GM12878 (cell line): ENCODE measurements at regions not wholly inside any gene's neighbourhood (a gene's known extent, or its start where the extent isn't known, plus 50 kb on each side); places are given as distances from the start of the nearest gene placed in this dataset.

Experiments
- ATAC-seq: fragments of 200-7000 bp; cut with Tn5 transposase; 3 replicates; pipeline ENCODE4 v1.9.1; 2020; ENCODE audit warnings: mild to moderate bottlenecking, moderate library complexity
- BruUV-seq: library from RNA; stranded (reverse); fragments of 400-500 nt; replicated peaks from 2 replicates; lab custom pipeline; 2021; lab: Mats Ljungman, UMichigan
- CTCF ChIA-PET: fragments of 300-600 bp; sonication (Branson Sonifier 250); formaldehyde crosslinking; extraction: SDS; loops from one replicate; lab custom pipeline; 2021; ENCODE audit warnings: inconsistent platforms; lab: Yijun Ruan, JAX
- POLR2A ChIA-PET: fragments of 350-600 bp; formaldehyde crosslinking; extraction: SDS; loops from one replicate; lab custom pipeline; 2021; ENCODE audit warnings: inconsistent platforms; lab: Charles Lee
- RAD21 ChIA-PET: fragments of 300-600 bp; sonication (Branson Sonifier 250); formaldehyde crosslinking; loops from one replicate; lab custom pipeline; 2023; ENCODE audit warnings: antibody characterized with exemption; ENCODE audit not compliant: unreplicated experiment; lab: Charles Lee
- SMC1A ChIA-PET: fragments of 300-600 bp; sonication (Branson Sonifier 250); formaldehyde crosslinking; loops from one replicate; lab custom pipeline; 2023; ENCODE audit not compliant: unreplicated experiment, uncharacterized antibody; lab: Charles Lee
- DNase-seq: peaks from one replicate; pipeline ENCODE4 v3.0.0-alpha.2; 2011; ENCODE audit warnings: low read depth, low spot score
- FAIRE-seq: peaks from 3 replicates; lab custom pipeline; 2011; peaks lifted over from hg19 to GRCh38; lab: Jason Lieb, UNC
- H2AFZ ChIP-seq: 2 replicates; pipeline ENCODE4 v1.6.0; 2011; ENCODE audit warnings: low read depth, low read length, control low read depth; ENCODE audit not compliant: control insufficient read depth
- H3K27ac ChIP-seq: 2 replicates; pipeline ENCODE4 v1.5.1; 2011; ENCODE audit warnings: control low read depth; ENCODE audit not compliant: control insufficient read depth, insufficient read depth
- H3K27me3 ChIP-seq, 2 experiments: replicated peaks in 1 of 2; 2 replicates each; pipeline versions ENCODE4 v1.6.0 to v1.6.1; 2011; ENCODE audit warnings: low read length in 1 of 2; ENCODE audit not compliant: control insufficient read depth in 2 of 2, insufficient read depth in 2 of 2
- H3K36me3 ChIP-seq, 2 experiments: 2 replicates each; pipeline ENCODE4 v1.5.1; 2011; ENCODE audit warnings: low read length in 1 of 2; ENCODE audit not compliant: control insufficient read depth in 2 of 2, insufficient read depth in 2 of 2
- H3K4me1 ChIP-seq: 2 replicates; pipeline ENCODE4 v1.6.1; 2011; ENCODE audit warnings: mild to moderate bottlenecking, low read length, moderate library complexity, mixed read lengths; ENCODE audit not compliant: control insufficient read depth, insufficient read depth
- H3K4me2 ChIP-seq: 2 replicates; pipeline ENCODE4 v1.6.0; 2011; ENCODE audit warnings: control low read depth; ENCODE audit not compliant: control insufficient read depth, insufficient read depth
- H3K4me3 ChIP-seq: fragments of 200-600 bp; sonication (generic); 2 replicates; pipeline ENCODE4 v1.5.1; 2016
- H3K79me2 ChIP-seq: 2 replicates; pipeline ENCODE4 v1.6.0; 2011; ENCODE audit warnings: low read length; ENCODE audit not compliant: control insufficient read depth, insufficient read depth
- H3K9ac ChIP-seq: 2 replicates; pipeline ENCODE4 v1.8.0; 2011; ENCODE audit warnings: low read length, control low read depth, mixed read lengths; ENCODE audit not compliant: control insufficient read depth, insufficient read depth
- H3K9me3 ChIP-seq: replicated peaks from 3 replicates; pipeline ENCODE4 v1.5.1; 2011; ENCODE audit warnings: mild to moderate bottlenecking, low read length; ENCODE audit not compliant: control insufficient read depth, insufficient read depth
- H4K20me1 ChIP-seq: 2 replicates; pipeline ENCODE4 v1.6.0; 2011; ENCODE audit not compliant: control insufficient read depth, insufficient read depth
- BCL11A ChIP-seq: IDR thresholded peaks from 2 replicates; pipeline ENCODE4 v1.6.1; 2011; ENCODE audit warnings: low read depth, low read length
- CBX5 ChIP-seq: sonication (generic); IDR thresholded peaks from 2 replicates; pipeline ENCODE4 v1.6.1; 2016; ENCODE audit warnings: low read depth, moderate library complexity, mild to moderate bottlenecking, inconsistent platforms
- CREB1 ChIP-seq: IDR thresholded peaks from 2 replicates; pipeline ENCODE4 v1.6.1; 2012; ENCODE audit warnings: low read depth, mild to moderate bottlenecking, inconsistent platforms
- FOXM1 ChIP-seq: IDR thresholded peaks from 2 replicates; pipeline ENCODE4 v1.6.1; 2012; ENCODE audit warnings: low read depth, mild to moderate bottlenecking, inconsistent platforms, low read length, moderate library complexity
- HDGF ChIP-seq: fragments of 450-650 bp; IDR thresholded peaks from 2 replicates; pipeline ENCODE4 v1.6.1; 2016; ENCODE audit warnings: antibody characterized with exemption
- IRF4 ChIP-seq: IDR thresholded peaks from 2 replicates; pipeline ENCODE4 v1.6.1; 2011; ENCODE audit warnings: low read depth, low read length
- JUNB ChIP-seq: IDR thresholded peaks from 2 replicates; pipeline ENCODE4 v1.6.1; 2016; ENCODE audit warnings: antibody characterized with exemption, mild to moderate bottlenecking
- KDM1A ChIP-seq: fragments of 200-600 bp; sonication (generic); IDR thresholded peaks from 2 replicates; pipeline ENCODE4 v1.6.1; 2016; ENCODE audit warnings: borderline replicate concordance
- NBN ChIP-seq: fragments of 450-650 bp; IDR thresholded peaks from 2 replicates; pipeline ENCODE4 v1.6.1; 2016
- NFIC ChIP-seq: IDR thresholded peaks from 2 replicates; pipeline ENCODE4 v1.6.1; 2012; ENCODE audit warnings: low read depth, mild to moderate bottlenecking, inconsistent platforms, low read length, moderate library complexity
- NR2C1 ChIP-seq: fragments of 450-650 bp; IDR thresholded peaks from 2 replicates; pipeline ENCODE4 v1.6.1; 2017; ENCODE audit warnings: antibody characterized with exemption, mild to moderate bottlenecking, moderate library complexity
- ZNF274 ChIP-seq: IDR thresholded peaks from one replicate; pipeline ENCODE4 v1.8.0; 2011; ENCODE audit not compliant: insufficient read length, insufficient read depth
- ZSCAN29 ChIP-seq: fragments of 450-650 bp; IDR thresholded peaks from 2 replicates; pipeline ENCODE4 v1.6.1; 2017; ENCODE audit warnings: mild to moderate bottlenecking, moderate library complexity
- ZZZ3 ChIP-seq: IDR thresholded peaks from 2 replicates; pipeline ENCODE4 v1.6.1; 2011; ENCODE audit warnings: low read depth; ENCODE audit not compliant: control insufficient read depth, insufficient read length
- WGBS: methylation state at CpG from one replicate; pipeline ENCODE4 v1.1.6; 2016; ENCODE audit warnings: low lambda C conversion rate; ENCODE audit not compliant: insufficient replicate concordance, insufficient coverage; ENCODE audit errors: missing lambda C conversion rate; 5-methylcytosine and 5-hydroxymethylcytosine counted together
- in situ Hi-C: fragments of 300-500 bp; cut with MboI; formaldehyde crosslinking; loops from 9 replicates; pipeline ENCODE4 v1.14.3; 2018; ENCODE audit warnings: mixed read lengths
- intact Hi-C: fragments of 100-400 bp; cut with micrococcal nuclease; formaldehyde crosslinking; loops from one replicate; pipeline ENCODE4 v1.14.2; 2022; ENCODE audit not compliant: unreplicated experiment
- TF ChIP-seq, protein P1 (sequence below): fragments of 450-650 bp; IDR thresholded peaks from 2 replicates; pipeline ENCODE4 v1.6.1; 2014; ENCODE audit warnings: mild to moderate bottlenecking
- TF ChIP-seq, protein P2 (sequence below): IDR thresholded peaks from 2 replicates; pipeline ENCODE4 v1.6.1; 2011; ENCODE audit warnings: low read depth, low read length, improper control_type of control experiment, borderline replicate concordance

DNA sequence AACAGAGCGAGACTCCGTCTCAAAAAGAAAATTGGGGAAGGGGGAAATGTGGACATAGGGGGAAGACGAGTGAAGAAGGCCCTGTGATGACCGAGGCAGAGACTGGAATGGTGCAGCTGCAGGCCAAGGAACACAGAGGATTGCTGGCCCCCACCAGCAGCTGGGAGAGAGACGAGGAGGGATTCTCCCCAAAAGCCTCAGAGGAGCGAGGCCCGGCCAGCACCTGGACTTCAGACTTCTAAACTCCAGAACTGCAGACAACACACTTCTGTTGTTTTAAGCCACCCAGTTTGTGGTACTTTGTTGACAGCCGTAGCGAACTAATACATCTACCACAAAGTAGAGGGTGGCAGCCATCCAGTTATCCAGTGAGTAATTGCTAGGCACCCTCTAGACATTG is 124.6 kb downstream of the ATPSCKMT start:
- ATAC-seq (no peak), DNase-seq (no peak), FAIRE-seq (no peak)
- Histone ChIP-seq H3K79me2 (no peaks in the 10 kb centered on the region), H3K4me1 (no peaks in the 10 kb centered on the region), H3K9ac (no peak overlapping the region), H3K36me3 (no peaks in the 10 kb centered on the region), H3K27me3 (no peaks in the 10 kb centered on the region), H3K4me3 (no peak overlapping the region), H3K27ac (no peak overlapping the region), H3K4me2 (no peak overlapping the region), H3K9me3 (no peaks in the 10 kb centered on the region), H2AFZ (no peak overlapping the region), H4K20me1 (no peaks in the 10 kb centered on the region)
- POLR2A ChIA-PET, result no interaction called here
- TF ChIP-seq ZSCAN29, result no peak
- TF ChIP-seq FOXM1, result no peak
- no peak for TF ChIP-seq KDM1A
- no peak for TF ChIP-seq HDGF
- TF ChIP-seq NR2C1, result no peak
- TF ChIP-seq, protein P1, sequence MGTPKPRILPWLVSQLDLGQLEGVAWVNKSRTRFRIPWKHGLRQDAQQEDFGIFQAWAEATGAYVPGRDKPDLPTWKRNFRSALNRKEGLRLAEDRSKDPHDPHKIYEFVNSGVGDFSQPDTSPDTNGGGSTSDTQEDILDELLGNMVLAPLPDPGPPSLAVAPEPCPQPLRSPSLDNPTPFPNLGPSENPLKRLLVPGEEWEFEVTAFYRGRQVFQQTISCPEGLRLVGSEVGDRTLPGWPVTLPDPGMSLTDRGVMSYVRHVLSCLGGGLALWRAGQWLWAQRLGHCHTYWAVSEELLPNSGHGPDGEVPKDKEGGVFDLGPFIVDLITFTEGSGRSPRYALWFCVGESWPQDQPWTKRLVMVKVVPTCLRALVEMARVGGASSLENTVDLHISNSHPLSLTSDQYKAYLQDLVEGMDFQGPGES, result no peak
- TF ChIP-seq, protein P2, sequence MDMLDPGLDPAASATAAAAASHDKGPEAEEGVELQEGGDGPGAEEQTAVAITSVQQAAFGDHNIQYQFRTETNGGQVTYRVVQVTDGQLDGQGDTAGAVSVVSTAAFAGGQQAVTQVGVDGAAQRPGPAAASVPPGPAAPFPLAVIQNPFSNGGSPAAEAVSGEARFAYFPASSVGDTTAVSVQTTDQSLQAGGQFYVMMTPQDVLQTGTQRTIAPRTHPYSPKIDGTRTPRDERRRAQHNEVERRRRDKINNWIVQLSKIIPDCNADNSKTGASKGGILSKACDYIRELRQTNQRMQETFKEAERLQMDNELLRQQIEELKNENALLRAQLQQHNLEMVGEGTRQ, result no peak
- no peak for TF ChIP-seq NFIC
- no peak for TF ChIP-seq ZZZ3
- no peak for TF ChIP-seq JUNB
- TF ChIP-seq NBN, result no peak
- no peak for TF ChIP-seq CBX5
- no peak for TF ChIP-seq CREB1
- no peak for TF ChIP-seq BCL11A
- no peak for TF ChIP-seq ZNF274
- no peak for TF ChIP-seq IRF4
- RAD21 ChIA-PET, result no interaction called here
- CTCF ChIA-PET, result no interaction called here
- in situ Hi-C loops, result no loop called here
- no TSS peak for BruUV-seq
- intact Hi-C loops, result no loop called here
- SMC1A ChIA-PET, result no interaction called here
- WGBS, result 48% methylated on average over 8 of the region's 9 CpGs
